ENCODE measurements at regions not wholly inside any gene's neighbourhood (a gene's known extent, or its start where the extent isn't known, plus 50 kb on each side); places are given as distances from the start of the nearest gene placed in this dataset.

- ChIA-PET POLR2A (ENCODE audit: low non-redundant PET) (no interaction called here), CTCF (no interaction called here)
- Histone ChIP-seq H3K9me3 (ENCODE audit: low read depth, low read length, poor library complexity, severe bottlenecking) (no peaks in the 10 kb centered on the region), H3K36me3 (ENCODE audit: insufficient read depth, low read length, poor library complexity, severe bottlenecking) (no peaks in the 10 kb centered on the region), H3K27ac (ENCODE audit: low read depth, low read length, poor library complexity, severe bottlenecking) (no peak overlapping the region), H3K4me1 (ENCODE audit: insufficient read depth, low read length, poor library complexity, severe bottlenecking) (no peaks in the 10 kb centered on the region), H3K27me3 (replicated peaks; ENCODE audit: insufficient read depth, low read depth, low read length, poor library complexity) (no peaks in the 10 kb centered on the region), H3K4me3 (ENCODE audit: low read depth, low read length, poor library complexity, severe bottlenecking) (no peak overlapping the region)
- TF ChIP-seq EZH2 (IDR thresholded peaks at IDR 0.05; ENCODE audit: borderline replicate concordance, low read depth, low read length, poor library complexity, severe bottlenecking) (no peak), CTCF (conservative IDR thresholded peaks at IDR 0.05; ENCODE audit: low read depth, low read length) (no peak)
- intact Hi-C loops (cut with micrococcal nuclease; ENCODE audit: unreplicated experiment): no loop called here
- BruUV-seq (replicated peaks): no TSS peak
- DNase-seq (ENCODE audit: low spot score): no peak
Measured at GRCh38 chr13:69288026-69288425, 819.6 kb upstream of the ATXN8OS start.

- TF ChIP-seq CTCF (conservative IDR thresholded peaks at IDR 0.05; ENCODE audit: low read depth, low read length) (no peak), EZH2 (IDR thresholded peaks at IDR 0.05; ENCODE audit: borderline replicate concordance, low read depth, low read length, poor library complexity, severe bottlenecking) (no peak)
- intact Hi-C loops (cut with micrococcal nuclease; ENCODE audit: unreplicated experiment): no loop called here
- ChIA-PET CTCF (no interaction called here), POLR2A (ENCODE audit: low non-redundant PET) (no interaction called here)
- Histone ChIP-seq H3K36me3 (ENCODE audit: insufficient read depth, low read length, poor library complexity, severe bottlenecking) (no peaks in the 10 kb centered on the region), H3K27ac (ENCODE audit: low read depth, low read length, poor library complexity, severe bottlenecking) (no peak overlapping the region), H3K4me3 (ENCODE audit: low read depth, low read length, poor library complexity, severe bottlenecking) (no peak overlapping the region), H3K27me3 (replicated peaks; ENCODE audit: insufficient read depth, low read depth, low read length, poor library complexity) (no peaks in the 10 kb centered on the region), H3K9me3 (ENCODE audit: low read depth, low read length, poor library complexity, severe bottlenecking) (no peaks in the 10 kb centered on the region), H3K4me1 (ENCODE audit: insufficient read depth, low read length, poor library complexity, severe bottlenecking) (no peaks in the 10 kb centered on the region)
- DNase-seq (ENCODE audit: low spot score): no peak
- no TSS peak for BruUV-seq (replicated peaks)
Measured at GRCh38 chr13:69287050-69287698, 820.5 kb upstream of the ATXN8OS start.

- no peak overlapping the region for H3K4me3 ChIP-seq (ENCODE audit: low read depth, low read length, poor library complexity, severe bottlenecking)
- H3K27ac ChIP-seq (ENCODE audit: low read depth, low read length, poor library complexity, severe bottlenecking): no peak overlapping the region
- no TSS peak for BruUV-seq (replicated peaks)
- no peaks in the 10 kb centered on the region for H3K4me1 ChIP-seq (ENCODE audit: insufficient read depth, low read length, poor library complexity, severe bottlenecking)
- no peak for DNase-seq (ENCODE audit: low spot score)
- TF ChIP-seq CTCF (conservative IDR thresholded peaks at IDR 0.05; ENCODE audit: low read depth, low read length): no peak
- TF ChIP-seq EZH2 (IDR thresholded peaks at IDR 0.05; ENCODE audit: borderline replicate concordance, low read depth, low read length, poor library complexity, severe bottlenecking): no peak
- POLR2A ChIA-PET (ENCODE audit: low non-redundant PET): no interaction called here
- no peaks in the 10 kb centered on the region for H3K36me3 ChIP-seq (ENCODE audit: insufficient read depth, low read length, poor library complexity, severe bottlenecking)
- no peaks in the 10 kb centered on the region for H3K9me3 ChIP-seq (ENCODE audit: low read depth, low read length, poor library complexity, severe bottlenecking)
- no peaks in the 10 kb centered on the region for H3K27me3 ChIP-seq (replicated peaks; ENCODE audit: insufficient read depth, low read depth, low read length, poor library complexity)
- intact Hi-C loops (cut with micrococcal nuclease; ENCODE audit: unreplicated experiment): no loop called here
- CTCF ChIA-PET: no interaction called here
Measured at GRCh38 chr13:69283837-69284236, 823.8 kb upstream of the ATXN8OS start.

Measured in A673 (cell line).